GM18511 (cell line): ENCODE measurements at regions not wholly inside any gene's neighbourhood (a gene's known extent, or its start where the extent isn't known, plus 50 kb on each side); places are given as distances from the start of the nearest gene placed in this dataset.

Experiments
- ATAC-seq: cut with Tn5 transposase; IDR thresholded peaks from one replicate; pipeline ENCODE4 v1.9.1; 2021; ENCODE audit warnings: mild to moderate bottlenecking, moderate library complexity; ENCODE audit not compliant: unreplicated experiment

DNA sequence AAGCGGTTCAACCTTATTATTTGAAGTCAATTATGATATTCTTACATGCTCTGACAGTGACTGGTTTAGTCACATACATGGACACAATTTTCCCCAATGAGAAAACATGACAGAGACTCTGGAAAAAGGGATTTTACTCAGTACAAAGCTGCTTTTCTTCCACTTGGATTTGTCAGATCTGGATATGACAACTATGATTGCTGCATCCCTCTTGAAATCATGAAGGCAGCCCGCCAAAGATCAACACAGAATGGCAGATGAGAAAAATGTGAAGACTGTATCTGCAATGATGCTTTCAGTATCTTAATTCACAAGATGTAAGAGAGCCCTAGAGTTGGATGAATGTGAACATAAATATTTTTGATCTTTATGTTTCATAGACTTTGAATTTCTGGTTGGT is 439.6 kb downstream of the CDH8 start:
- no peak for ATAC-seq

DNA sequence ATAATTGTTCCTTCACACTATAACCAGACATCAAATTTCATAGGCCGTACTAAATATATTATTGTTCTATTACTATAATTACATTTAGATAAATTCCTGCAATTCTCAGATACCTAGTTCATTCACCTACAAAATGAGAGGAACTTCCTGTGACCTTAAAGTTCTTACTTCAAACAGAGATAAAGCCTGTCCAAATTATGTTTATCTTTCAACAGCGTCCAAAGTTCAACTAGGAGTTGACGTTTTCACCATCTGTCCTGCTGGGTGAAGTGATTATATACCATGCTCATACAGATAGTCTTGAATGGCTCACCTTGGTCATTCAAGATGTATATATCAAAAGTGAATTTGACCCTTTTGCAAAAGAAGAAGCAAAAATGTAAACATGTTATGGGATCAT is 440.6 kb downstream of the CDH8 start:
- no peak for ATAC-seq

GRCh38 chr16:61590577-61590976 is 445.7 kb downstream of the CDH8 start:
- ATAC-seq = no peak

DNA sequence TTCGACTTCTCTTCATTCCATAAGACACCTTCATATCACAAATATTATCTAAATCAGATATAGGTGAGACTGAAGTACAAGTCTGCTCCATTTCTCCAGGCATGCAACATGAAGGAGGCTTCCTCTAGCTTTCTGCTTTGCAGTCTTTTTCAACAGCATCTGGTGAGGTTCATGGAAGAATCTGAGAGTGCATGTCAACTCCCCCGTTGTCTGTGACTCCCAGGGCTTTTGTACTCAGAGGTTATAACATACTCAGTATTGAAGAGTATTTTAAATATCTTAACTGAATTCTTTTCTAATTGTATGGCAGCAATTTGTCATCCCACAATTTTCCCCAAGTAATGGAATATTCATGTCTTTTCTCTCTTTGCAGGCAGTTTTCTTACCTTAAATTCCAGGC is 448.7 kb downstream of the CDH8 start:
- no peak for ATAC-seq

GRCh38 chr16:61581417-61582046 is 454.7 kb downstream of the CDH8 start:
- ATAC-seq = no peak

GRCh38 chr16:61580579-61580978 is 455.7 kb downstream of the CDH8 start:
- no peak for ATAC-seq

DNA sequence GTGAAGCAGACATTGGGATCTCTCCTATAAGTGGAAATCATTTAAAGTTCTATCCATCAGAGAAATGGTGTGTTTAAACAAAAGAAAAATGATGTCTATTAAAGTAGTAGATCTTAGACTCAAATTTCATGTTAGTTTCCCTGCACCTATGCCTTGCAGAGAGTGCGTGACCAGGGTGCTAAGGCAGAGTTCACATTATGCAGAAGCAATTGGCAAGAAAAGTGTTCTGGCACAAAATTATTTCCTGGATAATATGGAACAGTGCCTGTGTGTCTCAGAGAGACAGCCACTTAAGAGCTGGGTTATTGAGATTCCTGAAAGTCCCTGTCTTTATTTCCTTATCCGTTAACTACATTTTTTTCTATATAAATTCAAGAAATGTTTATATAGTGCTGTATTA is 457.0 kb downstream of the CDH8 start:
- ATAC-seq = no peak

- ATAC-seq = no peak
Measured at GRCh38 chr16:61576476-61576875, 459.8 kb downstream of the CDH8 start.

- no peak for ATAC-seq
Measured at GRCh38 chr16:61575617-61576016, 460.6 kb downstream of the CDH8 start.

- ATAC-seq = no peak
Measured at GRCh38 chr16:61569028-61569427, 467.2 kb downstream of the CDH8 start.

GRCh38 chr16:61564716-61565115 is 471.5 kb downstream of the CDH8 start:
- ATAC-seq = no peak

- ATAC-seq = no peak
Measured at GRCh38 chr16:61555718-61556441, 480.4 kb downstream of the CDH8 start.

DNA sequence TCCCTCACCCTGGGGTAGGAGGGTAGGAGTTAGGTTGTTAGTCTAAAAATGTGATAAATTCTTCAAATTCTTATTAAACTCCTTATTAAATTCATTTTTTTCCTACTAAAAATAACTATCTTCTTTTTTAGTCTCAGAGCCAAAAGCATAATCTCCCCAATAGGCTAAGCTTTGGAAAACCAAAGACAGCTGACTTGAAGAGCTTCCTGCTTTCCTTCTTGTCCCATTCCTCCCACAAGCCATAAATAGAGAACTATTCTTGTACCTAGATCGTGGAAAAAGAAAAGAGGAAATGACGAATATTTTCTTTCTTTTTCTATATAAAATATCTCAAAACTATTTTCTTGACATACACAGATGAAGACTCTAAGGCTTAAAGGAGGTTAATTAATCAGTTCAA is 486.9 kb downstream of the CDH8 start:
- no peak for ATAC-seq

GRCh38 chr16:61547626-61548025 is 488.6 kb downstream of the CDH8 start:
- ATAC-seq = no peak

GRCh38 chr16:61544165-61544564 is 492.1 kb downstream of the CDH8 start:
- no peak for ATAC-seq

DNA sequence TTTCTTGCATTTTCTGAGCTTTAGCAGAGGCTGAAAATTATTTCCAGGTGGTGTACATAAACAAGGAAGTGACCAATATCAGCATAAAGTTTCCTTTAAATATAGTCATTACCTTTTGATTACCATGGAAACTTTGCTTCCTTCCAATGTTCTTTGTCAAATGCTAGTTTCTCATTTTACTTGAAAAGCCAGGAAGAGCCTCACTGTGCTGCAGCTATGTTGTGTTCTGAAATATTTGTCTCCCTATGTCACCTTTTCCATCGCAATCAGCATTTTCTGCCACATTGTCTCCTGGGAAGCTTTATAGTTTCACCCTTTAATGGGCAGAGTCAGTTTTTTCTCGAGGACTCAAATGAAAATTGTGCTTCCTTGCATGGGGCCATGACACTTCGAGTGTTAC is 496.0 kb downstream of the CDH8 start:
- ATAC-seq = no peak

DNA sequence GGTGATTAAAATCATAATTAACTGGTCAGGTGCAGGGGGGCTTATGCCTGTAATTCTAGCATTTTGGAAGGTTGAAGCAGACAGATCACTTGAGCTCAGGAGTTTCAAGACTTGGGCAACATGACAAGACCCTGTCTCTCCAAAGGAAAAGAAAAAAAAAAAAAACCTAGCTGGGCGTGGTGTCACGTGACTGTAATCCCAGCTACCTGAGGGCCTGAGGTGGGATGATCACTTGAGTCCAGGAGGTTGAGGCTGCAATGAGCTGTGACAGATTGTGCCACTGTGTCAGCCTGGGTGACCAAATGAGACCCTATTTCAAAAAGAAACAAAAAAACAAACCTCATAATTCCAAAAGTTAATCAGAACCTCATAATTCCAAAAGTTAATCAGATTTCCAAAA is 505.5 kb downstream of the CDH8 start:
- ATAC-seq = no peak

GRCh38 chr16:61500851-61501250 is 535.4 kb downstream of the CDH8 start:
- ATAC-seq = no peak

- ATAC-seq = no peak
Measured at GRCh38 chr16:61480250-61480649, 556.0 kb downstream of the CDH8 start.

DNA sequence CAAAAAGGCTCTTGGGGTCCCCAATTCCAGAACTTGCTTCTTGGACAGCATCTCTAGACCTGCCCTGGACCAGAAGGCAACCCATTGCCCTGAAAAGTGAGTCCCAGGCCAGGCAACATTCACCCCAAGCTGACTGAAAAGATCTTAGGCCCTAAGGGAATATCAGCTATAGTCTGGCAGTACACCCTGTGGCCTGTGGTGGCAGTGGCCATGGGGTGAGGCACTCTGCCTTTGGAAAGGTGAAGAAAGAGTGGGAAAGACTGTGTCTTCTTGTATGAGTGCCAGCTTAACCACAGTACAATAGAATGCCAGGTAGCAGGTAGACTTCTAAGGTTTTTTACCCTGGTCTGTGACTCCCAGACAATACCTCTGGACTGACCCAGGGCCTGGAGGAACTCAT is 564.5 kb downstream of the CDH8 start:
- ATAC-seq = no peak

DNA sequence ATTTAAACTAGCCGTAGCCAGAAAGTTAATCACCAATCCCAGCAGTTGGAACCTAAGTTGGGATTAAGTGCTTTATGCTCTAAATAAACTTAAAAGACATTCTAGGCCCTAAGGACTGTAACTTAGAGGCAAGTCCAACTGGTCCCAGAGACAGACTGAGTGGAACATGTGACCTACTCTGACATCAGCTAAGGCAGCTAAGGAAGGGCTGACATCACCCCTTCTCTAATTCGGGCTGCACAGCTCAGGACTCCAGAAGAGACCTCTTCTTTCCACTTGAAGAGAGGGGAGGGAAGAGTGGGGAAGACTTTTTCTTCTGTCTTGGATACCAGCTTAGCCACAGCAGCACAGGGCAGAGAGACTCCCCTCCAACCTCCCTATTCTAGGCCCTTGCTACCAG is 565.2 kb downstream of the CDH8 start:
- no peak for ATAC-seq

DNA sequence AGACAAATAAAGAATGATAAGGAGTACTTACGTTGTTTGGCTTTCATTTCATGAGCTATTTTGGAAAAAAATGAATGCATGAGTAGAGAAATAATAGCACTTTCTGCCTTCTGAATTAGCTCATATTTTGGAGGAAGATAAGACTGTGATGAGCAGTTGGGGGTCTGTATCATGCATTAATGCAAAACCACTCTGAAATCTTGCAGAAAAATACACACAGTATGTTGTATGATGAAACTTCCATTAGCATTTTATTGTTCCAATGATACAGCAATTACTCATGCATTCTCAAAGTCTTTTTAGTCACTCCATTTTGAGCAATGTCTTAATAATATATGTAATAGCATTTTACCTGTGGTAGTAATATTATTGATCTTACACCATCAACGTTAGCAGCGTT is 571.0 kb downstream of the CDH8 start:
- no peak for ATAC-seq

DNA sequence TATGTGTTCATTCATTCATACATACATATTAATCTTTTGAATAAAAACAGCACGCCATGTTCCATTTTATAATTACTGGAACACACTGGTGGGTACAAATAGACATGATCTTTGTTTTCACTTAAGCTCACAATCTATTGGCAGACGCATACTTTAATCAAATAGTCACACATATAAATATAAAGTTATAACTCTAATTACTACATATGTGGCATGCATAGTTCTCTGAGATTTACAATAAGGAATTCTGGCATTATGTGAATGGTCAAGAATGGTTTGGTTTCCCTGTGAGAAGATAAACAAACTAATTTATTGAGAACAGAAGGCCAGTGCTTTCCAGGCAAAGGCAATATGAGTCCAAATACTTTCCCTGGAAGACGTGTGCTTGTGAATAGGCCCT is 576.2 kb downstream of the CDH8 start:
- ATAC-seq = no peak
